ENCODE measurements at regions not wholly inside any gene's neighbourhood (a gene's known extent, or its start where the extent isn't known, plus 50 kb on each side); places are given as distances from the start of the nearest gene placed in this dataset.
"Not testable (repeated sequence)": the region's sequence is repeated elsewhere in the genome, so short reads cannot be mapped to it uniquely, and the experiment has no call there.

DNA sequence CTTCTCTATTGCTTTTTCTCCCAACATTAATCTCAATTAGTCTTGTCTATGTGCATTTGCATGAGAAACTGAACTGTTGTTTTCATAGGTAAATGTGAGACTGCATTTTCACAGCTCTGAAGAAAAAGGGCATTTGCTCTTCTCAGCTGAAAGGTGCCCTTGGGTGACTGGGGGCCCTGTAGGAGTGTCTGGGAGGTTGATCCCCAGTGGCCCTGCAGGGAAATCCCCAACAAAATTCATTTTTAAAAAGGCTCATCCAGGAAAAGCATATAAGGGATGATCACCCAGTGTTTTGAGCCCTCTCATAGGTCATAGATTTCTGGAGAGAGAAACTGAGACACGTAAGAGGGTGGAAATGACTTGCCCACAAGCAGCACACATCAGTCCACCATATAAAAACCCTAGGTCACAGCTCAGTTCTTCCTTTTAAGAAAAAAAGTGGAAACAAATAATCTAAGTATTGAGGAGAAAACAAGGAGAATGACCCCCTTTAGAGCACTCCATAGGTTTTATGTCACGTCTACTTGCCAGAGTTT lies 190.3 kb upstream of the AHR start:
- Histone ChIP-seq H3K9me3 (no peaks in the 10 kb centered on the region), H3K4me3 (no peak overlapping the region), H3K36me3 (no peaks in the 10 kb centered on the region), H3K27ac (no peak overlapping the region), H3K4me1 (no peaks in the 10 kb centered on the region), H3K27me3 (no peaks in the 10 kb centered on the region)
- WGBS, 4 donors = 94 to 98% (median 96%) methylated on average over 2 of the region's 2 CpGs
- intact Hi-C loops (cut with DNase I) = no loop called here
- ATAC-seq (no peak), DNase-seq (no peak)
- no peak for TF ChIP-seq CTCF (IDR thresholded peaks at IDR 0.05)
- no peak for TF ChIP-seq POLR2A (IDR thresholded peaks at IDR 0.05)

DNA sequence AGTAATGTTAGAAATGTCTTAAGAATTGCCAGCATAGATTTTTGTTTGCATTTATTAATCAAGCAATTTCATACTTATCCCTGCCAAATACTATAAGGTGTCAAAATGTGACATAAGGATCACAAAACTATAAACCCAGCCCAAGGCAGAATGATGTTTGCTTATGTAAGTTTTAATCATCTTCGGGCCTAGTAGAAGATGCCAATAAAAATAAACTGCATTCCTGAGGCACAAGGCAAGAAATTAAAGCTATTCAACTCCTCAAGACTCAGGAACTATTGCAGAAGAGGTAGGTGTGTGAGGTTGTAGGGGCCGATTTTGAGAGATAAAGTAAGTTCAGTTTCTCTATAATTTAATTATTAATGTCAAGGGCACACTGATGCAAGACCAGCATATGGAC lies 189.4 kb upstream of the AHR start:
- Histone ChIP-seq H3K36me3 (no peaks in the 10 kb centered on the region), H3K4me1 (no peaks in the 10 kb centered on the region), H3K4me3 (no peak overlapping the region), H3K27me3 (no peaks in the 10 kb centered on the region), H3K9me3 (peaks cover 0 to 4% (median 0%) of the 10 kb centered on the region in 12 donors), H3K27ac (no peak overlapping the region)
- 46 to 68% (median 48%) methylated on average over 2 of the region's 2 CpGs for WGBS, 4 donors
- DNase-seq (no peak), ATAC-seq (no peak)
- intact Hi-C loops (cut with DNase I) = no loop called here
- TF ChIP-seq CTCF (IDR thresholded peaks at IDR 0.05) (no peak), POLR2A (IDR thresholded peaks at IDR 0.05) (no peak)

DNA sequence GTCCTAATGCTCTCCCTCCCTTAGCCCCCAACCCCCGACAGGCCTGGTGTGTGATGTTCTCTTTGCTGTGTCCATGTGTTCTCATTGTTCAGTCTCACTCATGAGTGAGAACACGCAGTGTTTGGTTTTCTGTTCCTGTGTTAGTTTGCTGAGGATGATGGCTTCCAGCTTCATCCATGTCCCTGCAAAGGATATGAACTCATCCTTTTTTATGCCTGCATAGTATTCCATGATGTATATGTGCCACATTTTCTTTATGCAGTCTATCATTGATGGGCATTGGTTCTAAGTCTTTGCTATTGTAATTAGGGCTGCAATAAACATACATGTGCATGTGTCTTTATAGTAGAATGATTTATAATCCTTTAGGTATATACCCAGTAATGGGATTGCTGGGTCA lies 184.7 kb upstream of the AHR start:
- H3K27me3 ChIP-seq; intact Hi-C loops (cut with DNase I); H3K27ac ChIP-seq; H3K4me3 ChIP-seq; DNase-seq; H3K9me3 ChIP-seq; H3K36me3 ChIP-seq; H3K4me1 ChIP-seq; ATAC-seq: not testable (repeated sequence)
- WGBS, 4 donors = 97 to 99% (median 98%) methylated on average over 2 of the region's 2 CpGs

DNA sequence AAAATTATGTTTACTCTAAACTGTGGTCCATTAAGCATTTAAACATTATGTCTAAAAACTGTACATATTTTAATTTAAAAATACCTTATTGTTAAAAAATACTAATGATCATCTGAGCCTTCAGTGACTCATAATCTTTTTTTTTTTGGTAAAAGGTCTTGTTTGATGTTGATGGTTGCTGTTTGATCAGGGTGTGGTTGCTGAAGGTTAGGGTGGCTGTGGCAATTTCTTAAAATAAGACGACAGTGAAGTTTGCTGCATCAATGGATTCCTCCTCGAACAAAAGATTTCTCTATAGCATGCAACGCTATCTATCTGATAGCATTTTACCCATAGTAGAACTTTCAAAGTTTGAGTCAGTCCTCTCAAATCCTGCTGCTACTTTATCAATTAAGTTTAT lies 180.0 kb upstream of the AHR start:
- Histone ChIP-seq H3K27ac (no peak overlapping the region), H3K4me1 (peaks cover 0 to 15% (median 0%) of the 10 kb centered on the region in 12 donors), H3K27me3 (no peaks in the 10 kb centered on the region), H3K36me3 (no peaks in the 10 kb centered on the region), H3K4me3 (no peak overlapping the region), H3K9me3 (peaks cover 0 to 5% (median 0%) of the 10 kb centered on the region in 12 donors)
- no peak for ATAC-seq
- TF ChIP-seq CTCF (IDR thresholded peaks at IDR 0.05) (no peak), POLR2A (IDR thresholded peaks at IDR 0.05) (no peak)
- intact Hi-C loops (cut with DNase I) = no loop called here
- WGBS, 4 donors = 92 to 97% (median 94%) methylated on average over 3 of the region's 3 CpGs
- no peak for DNase-seq

- no peak for ATAC-seq
Observed at GRCh38 chr7:17120756-17121155, 177.7 kb upstream of the AHR start.

More at GRCh38 chr7:17120756-17121155, 177.7 kb upstream of the AHR start:
- WGBS, 4 donors = 86 to 95% (median 89%) methylated on average over 2 of the region's 2 CpGs
- Histone ChIP-seq H3K4me1 (peaks cover 0 to 22% (median 0%) of the 10 kb centered on the region in 12 donors), H3K27me3 (no peaks in the 10 kb centered on the region), H3K9me3 (no peaks in the 10 kb centered on the region), H3K36me3 (no peaks in the 10 kb centered on the region), H3K27ac (no peak overlapping the region), H3K4me3 (no peak overlapping the region)
- TF ChIP-seq CTCF (IDR thresholded peaks at IDR 0.05) = no peak
- DNase-seq = no peak
- intact Hi-C loops (cut with DNase I) = no loop called here
